HG02973 (cell line): ENCODE measurements at regions not wholly inside any gene's neighbourhood (a gene's known extent, or its start where the extent isn't known, plus 50 kb on each side); places are given as distances from the start of the nearest gene placed in this dataset.
"Not testable (repeated sequence)": the region's sequence is repeated elsewhere in the genome, so short reads cannot be mapped to it uniquely, and the experiment has no call there.

Experiments used
- ATAC-seq: cut with Tn5 transposase; IDR thresholded peaks from one replicate; pipeline ENCODE4 v1.9.1; 2021; ENCODE audit warnings: moderate library complexity; ENCODE audit not compliant: unreplicated experiment

DNA sequence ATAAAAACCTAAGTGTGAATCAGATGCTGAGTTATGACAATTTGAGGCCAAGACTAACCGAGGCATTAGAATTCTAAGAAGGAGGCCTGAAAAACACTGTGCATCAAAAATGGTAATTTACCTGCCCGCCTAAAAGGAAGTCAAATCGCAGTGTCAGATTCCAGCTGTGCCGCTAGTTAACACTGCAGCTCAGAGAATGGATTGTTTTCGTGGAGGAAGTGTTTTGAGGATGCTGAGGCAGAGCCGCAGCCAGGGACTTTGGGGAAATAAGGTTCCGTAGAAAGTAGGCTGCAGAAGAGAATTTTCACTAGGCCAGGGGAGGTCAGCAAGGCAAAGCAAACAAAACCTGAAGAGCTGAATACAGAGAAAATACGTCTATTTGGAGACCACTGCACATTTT, 226.4 kb upstream of the ISL1 start:
- ATAC-seq: no peak

DNA sequence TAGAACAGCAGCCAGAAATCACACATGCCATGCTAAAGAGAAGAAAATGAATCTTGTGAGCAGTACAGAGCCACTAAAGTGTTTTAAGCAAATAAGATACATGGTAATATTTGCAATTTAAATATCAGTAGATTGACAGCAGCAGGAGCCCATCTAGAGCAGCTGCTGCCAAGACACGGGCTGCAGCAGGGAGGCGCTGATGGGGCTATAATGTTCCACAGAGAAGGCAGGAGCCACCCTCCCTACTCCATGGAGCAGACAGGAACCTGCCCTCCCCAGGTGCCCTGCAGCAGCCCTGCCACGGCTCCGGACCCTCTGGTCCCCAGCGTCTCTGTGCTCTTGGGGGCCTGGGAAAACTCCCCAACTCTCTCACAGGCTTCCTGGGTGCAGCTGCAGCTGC, 224.1 kb upstream of the ISL1 start:
- ATAC-seq: no peak

DNA sequence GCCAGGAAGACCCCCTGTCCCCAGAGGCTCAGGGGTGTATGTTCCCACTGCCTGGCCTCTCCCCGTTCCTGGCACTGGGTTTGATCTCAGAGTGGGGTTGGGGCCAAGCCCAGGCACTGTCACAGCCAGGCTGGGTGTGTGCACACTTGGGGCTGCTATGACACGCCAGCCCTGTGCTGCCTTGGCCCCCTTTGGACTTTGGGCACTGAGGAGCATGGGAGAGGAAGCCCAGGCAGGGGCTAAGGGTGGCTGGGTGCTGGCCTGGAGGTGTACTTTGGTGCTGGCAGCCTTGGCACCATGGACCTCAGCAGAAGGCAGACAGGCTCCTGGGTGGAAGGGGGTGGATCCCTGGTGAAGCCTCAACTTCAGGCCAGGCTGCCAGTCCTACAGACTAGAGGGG, 223.6 kb upstream of the ISL1 start:
- no peak for ATAC-seq

DNA sequence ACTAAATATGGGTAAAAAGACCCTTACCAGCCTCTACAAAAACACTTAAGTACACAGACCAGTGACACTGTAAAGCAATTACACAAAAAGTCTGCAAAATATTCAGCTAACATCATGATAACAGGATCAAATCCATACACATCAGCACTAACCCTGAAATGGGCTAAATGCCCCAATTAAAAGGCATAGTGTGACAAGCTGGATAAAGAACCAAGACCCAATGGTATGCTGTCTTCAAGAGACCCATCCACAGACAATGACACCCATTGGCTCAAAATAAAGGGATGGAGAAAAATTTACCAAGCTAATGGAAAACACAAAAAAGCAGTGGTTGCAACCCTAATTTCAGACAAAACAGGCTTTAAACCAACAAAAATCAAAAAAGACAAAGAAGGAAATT, 221.0 kb upstream of the ISL1 start:
- ATAC-seq: no peak

DNA sequence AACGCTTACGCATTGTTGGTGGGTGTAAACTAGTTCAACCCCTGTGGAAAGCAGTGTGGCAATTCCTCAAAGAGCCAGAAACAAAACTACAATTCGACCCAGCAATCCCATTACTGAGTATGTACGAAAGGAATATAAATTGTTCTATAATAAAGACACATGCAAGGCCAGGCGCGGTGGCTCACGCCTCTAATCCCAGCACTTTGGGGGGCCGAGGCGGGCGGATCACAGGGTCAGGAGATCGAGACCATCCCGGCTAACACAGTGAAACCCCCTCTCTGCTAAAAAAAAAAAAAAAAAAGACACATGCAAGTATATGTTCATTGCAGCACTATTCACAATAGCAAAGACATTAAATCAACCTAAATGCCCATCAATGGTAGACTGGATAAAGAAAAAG, 217.6 kb upstream of the ISL1 start:
- ATAC-seq: not testable (repeated sequence)

DNA sequence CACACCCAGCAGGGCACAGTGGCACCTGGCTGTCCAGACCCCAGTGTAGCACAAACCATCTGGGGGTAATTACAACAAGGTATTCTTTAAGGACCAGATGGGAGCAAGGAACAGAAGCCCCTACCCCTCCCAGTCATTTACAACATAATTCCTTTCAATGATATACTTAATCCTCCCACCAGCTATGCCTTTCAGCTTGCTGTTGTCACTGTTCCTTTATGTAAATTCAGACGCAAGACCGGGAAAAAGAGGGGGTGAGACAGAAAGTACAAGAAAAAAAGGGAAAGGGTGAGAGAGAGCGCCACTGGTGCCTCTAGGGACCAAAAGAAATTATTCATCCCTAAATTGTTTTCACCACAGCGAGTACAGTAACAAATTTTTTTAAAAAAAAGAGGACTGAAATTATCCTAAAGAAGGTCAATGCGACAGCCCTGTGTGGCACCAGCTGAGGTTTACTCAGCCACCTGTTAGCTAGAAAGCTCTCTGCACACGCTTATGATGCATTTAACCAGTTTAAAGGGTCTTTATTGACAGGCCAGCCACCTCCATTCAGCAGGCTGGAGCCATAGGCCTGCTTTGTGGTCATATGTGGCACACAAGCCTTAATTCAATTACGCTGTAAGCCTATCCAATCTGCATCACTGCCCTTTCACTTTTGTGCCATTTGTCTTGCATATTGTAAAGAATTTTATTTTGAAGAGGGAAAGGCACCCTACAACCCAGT, 210.2 kb upstream of the ISL1 start:
- ATAC-seq: no peak

DNA sequence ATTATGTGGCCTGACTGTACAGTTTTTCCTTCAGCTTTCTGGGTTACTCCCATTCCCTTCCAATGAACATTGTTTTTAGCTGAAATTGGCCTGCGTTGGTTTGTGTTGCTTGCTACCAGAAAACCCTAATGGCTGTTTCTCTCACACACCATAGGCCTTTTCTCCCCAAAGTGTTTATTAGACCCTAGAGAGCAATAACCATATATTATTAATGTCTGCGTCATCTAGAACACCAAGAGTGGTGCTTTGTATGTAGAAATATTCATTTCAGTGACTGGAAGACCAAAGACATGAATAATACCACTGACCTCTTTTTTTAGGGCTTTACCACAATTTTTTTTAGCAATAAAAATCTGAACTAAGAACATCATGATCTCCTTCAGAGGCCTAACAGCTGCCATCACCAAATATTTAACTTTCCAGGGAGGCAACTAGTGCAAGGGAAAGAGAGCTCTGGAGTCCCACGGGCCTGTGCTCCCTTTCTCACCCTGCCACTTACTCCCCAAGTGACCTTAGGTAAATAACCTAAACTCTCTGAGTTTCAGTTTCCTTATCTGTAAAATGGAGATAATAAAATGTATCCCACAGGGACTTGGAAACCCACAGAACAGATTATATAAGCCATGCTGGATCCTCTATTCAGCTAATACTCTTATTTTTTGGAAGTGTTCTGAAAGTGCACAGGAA, 201.9 kb upstream of the ISL1 start:
- no peak for ATAC-seq

DNA sequence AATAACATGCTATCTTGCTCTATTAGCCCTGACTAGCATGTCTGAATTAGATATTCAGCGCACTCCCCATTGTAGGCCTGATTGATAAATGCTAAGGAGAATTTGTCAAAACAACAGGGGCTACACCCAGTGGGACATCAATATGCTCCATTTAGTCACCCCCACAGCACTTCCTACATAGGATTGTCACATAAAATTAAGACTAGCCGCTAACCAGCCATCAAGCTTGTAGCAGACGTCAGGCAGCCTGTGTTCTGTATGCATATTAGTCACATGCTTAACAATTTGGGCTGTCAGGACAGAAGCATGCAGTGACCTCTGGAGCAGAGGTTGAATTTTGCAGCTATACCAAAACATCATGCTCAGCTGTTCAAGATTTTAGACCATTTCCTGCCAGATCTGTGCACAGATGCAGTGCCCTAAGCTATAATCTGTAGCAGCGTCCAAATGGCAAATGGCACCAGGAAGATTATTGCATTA, 197.4 kb upstream of the ISL1 start:
- no peak for ATAC-seq

DNA sequence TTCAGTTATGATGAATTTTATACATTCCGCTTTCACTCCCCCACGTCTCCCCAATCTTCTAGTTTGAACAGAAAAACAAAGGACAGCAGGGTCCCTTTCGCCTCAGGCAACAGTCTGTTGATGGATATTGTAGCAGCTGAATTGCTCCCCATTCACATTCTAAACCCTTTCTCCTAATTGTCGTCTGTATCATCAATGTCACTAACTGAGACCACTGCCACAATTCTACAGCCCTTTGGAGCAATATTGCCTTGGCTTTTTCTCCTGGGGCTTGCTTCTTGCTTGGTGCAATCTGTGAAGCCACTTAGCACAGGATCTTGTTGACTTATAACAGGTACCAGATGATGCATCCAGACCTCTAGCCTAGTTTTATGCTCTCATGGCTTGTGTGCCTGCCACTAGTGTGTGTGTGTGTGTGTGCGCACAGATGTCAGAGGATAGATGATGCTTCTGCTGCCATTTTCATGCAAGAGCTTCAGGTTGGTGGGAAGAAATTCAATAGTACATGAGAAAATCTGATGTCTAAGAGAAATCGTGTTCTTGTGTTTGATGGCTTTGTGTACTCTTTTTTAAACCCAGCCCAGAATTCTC, 195.2 kb upstream of the ISL1 start:
- no peak for ATAC-seq

DNA sequence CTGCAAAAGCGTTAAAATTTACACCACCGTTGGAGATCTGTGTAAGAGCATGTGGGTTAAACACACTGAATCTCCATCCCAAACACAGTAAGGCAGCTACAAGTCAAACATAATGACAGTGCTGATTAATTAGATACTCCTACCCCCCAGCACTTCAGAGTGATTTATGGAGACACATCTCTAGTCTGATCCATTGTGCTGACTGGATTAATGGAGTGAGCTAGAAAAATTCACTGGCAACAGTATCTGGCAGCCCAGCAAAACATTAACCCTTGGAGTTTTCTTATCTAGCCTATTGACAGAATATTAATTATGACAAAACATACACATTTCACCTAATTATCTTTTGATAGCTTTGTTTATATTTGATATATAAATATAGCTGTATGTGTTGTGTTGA, 188.6 kb upstream of the ISL1 start:
- no peak for ATAC-seq

DNA sequence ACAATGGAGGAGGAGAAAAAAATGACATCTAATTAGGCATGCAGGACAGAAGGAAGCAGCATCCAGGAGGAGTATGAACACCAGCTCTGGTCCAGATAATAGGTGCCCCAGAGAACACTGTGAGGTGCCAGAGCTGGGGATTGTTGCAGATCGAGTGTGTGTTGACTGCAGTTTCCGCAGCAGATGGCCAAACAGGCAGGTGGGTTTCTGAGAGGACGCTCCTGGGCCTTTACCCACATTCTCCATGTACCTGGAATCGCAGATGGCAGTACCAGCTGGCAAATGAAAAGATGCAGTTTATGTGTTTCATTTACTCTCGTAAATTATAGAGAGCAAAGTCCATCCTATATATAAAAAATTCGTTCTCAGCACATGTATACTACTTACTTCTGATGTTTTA, 182.2 kb upstream of the ISL1 start:
- no peak for ATAC-seq

DNA sequence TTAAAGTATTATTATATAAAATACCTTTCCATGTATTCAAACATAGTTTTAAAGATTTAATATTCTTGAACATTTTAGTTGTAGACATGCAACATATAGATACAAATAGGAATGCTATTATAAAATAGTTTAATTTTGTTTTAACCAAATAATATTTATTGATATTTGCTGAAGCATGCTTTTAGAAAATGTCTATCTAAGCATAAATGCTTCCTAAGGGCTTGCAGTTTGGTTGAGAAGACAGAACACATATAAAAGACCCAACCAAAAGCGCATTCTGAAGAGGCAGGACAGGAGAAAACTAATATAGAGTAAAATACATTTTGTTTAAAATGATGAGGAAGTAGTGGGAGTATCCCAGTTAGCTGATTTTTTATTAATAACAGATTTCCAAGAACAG, 181.5 kb upstream of the ISL1 start:
- ATAC-seq: no peak

DNA sequence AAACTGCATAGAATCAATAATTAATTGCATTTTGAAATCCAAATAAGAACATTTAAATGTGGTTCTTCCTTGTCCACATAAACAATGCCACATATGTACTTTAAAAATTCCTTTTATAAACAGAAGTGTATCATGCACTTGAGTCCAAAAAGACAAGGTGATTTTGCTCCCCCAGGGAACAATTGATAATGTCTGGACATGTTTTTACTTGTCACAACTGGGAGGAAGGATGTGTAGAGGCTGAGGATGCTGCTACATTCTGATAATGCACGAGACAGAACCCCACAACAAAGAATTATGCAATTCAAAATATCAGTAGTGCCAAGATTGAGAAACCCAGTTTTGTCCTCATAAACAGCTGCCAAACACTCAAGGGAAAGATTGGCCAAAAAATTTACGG, 181.1 kb upstream of the ISL1 start:
- no peak for ATAC-seq

DNA sequence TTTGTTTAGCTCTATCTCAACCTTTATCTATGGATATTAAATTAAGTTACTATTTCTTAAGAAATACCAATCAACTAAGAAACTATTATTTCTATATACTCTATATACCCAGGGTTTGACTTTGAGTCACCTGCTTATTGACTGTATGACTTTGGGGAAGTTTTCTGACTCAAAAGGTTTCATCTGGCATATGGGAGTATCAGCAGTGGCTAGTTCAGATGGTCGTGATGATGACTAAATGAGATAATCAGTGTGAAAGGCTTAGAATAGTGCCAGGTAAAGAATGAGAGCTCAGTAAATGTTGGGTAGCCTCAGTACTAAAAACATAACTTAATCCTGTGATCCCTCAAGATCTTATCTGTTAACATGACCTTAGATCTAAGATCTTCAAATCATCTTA, 179.7 kb upstream of the ISL1 start:
- ATAC-seq: peak; percentile 87

DNA sequence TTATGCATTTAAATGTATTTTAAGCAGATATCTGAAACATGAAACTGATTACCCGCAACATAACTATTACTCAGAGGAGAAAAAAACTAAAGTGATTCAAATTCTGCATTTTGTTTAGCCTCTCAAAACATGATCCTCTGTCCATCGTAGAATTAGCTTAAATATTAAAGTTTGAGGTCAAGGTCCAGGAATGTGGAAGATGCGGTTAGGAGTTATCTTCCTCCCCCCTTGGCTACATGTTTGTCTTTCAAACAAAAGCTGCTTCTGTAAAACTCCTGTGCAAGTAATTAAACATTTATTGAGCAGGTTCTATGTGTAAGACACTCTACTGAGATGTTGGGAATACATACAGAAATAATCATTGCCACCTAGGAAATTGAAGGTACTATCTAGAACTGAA, 175.0 kb upstream of the ISL1 start:
- ATAC-seq: no peak

DNA sequence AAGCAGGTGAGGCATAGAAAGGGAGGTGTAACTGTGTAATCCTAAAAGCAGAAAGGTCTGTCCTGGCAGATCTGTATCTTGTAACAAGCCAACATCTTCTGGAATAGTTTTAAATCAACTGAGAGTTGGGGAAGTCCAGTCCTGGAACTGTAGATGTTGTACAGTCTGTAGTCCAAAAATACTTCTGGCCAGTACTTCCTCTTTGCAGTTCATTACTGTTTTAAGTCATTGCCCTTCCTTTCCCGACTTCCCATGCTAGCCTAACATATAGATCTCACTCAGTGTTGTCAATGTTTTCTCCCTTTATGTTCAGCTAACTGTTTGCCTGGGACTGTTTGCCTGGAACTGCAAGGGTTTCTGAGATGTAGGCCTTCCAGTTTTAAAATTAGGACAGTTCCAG, 168.5 kb upstream of the ISL1 start:
- no peak for ATAC-seq

DNA sequence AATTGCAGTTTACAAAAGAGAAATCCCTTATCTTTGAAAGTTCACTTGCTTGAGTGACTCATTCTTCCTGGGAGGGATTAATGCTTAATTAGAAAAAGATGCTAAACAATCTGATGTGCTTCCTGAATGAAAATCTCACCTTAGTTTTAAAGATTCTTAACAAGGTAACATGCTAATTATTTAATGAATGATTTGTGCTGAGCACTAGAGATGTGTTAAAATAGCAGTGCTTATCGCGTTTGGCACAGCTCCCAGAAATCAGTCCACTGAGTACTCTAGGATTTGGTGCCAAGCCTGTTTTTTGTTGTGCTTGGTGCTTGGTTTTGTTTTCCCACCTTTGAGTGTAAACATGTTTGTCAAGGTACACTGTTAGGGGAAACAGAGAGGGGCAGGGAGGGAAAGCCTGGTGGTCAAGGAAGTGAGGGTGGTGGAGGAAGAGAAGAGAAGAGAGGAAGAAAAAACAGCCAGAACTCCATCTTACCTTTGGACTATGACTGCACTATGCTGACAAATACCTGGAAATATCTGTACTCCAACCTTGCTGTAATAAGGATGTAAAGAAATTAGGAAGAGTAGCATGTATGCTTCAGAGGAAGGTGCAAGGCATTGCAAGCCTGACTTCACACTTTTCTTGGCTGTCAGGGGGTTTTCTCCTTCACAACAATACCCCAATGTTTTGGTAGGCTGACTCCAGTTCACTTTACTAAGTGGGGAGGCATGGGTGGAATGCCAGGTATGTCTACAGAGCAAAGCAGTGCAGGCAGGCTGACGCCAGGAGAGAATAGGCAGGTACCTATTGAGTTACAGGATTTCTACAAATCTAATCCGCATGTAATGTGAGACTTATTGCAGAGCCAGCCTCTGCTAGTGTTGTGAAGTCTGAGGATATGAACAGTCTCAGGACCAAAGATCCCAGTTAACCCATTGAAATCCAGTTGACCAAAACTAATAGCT, 157.2 kb upstream of the ISL1 start:
- ATAC-seq: no peak

DNA sequence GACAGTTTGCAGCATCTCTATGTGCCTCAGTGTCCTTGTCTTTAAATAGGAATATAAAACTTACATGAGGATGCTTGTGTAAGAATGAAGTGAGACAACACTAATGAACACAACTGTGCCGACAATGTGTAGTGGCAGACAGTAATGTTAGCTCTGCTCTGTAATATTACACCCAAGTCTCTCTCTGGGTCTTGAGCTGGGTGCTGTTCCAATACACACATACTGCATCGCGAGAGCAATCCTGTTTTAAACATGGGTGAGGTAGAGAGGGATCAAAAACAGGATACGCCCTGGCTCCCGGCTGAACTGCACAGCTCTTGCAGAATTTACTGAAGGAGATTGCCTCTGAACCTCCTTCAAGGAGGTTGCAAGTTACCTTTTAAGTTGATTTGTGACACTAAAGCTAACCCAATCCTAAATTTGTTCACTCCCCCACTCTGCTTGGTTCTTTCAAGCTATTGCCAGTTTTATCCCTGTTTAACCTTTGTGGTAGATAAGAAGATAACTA, 155.2 kb upstream of the ISL1 start:
- ATAC-seq: no peak

DNA sequence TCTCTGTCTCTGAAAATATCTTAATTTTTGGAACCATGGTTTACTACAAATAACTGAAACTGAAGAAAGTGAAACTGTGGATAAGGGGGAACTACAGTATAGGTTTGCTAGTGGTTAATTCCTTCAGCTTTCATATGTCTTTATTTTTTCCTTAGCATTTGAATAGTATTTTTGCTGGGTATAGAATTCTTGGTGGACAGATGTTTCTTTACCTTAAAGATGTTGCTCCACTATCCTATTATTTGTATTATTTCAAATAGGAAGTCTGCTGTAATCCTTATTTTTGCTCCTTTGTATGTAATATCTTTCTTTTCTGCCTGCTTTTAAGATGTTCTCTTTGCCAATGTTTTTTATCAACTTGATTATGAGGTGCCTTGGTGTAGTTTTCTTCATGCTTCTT, 152.9 kb upstream of the ISL1 start:
- ATAC-seq: no peak

DNA sequence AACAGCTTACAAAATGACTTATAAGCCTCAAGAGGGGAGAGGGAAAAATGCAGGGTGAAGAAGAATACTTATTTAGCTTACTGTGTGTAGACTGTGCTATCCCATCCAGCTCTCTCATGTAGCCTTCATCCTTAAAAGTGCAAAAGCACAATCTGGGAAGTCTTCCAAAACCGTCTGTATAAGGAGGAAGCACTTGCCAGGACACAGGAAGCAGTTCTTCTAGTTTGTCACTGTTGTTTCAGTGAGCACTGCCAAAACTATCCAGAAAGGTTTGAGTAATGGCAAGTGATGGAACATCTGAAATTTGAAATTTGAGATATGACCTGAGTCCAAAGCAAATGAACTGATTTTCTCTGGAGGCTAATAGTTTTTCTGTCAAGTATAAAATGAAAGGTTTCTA, 140.8 kb upstream of the ISL1 start:
- ATAC-seq: no peak

DNA sequence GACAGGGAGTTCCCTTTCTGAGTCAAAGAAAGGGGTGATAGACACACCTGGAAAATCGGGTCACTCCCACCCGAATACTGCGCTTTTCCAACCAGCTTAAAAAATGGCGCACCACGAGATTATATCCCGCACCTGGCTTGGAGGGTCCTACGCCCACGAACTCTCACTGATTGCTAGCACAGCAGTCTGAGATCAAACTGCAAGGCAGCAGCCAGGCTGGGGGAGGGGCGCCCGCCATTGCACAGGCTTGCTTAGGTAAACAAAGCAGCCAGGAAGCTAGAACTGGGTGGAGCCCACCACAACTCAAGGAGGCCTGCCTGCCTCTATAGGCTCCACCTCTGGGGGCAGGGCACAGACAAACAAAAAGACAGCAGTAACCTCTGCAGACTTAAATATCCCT, 132.3 kb upstream of the ISL1 start:
- not testable (repeated sequence) for ATAC-seq
